ENCODE measurements at regions not wholly inside any gene's neighbourhood (a gene's known extent, or its start where the extent isn't known, plus 50 kb on each side); places are given as distances from the start of the nearest gene placed in this dataset.
"Not testable (repeated sequence)": the region's sequence is repeated elsewhere in the genome, so short reads cannot be mapped to it uniquely, and the experiment has no call there.

GRCh38 chr6:4224067-4224978 is 88.9 kb upstream of the ECI2 start:
- DNase-seq = no peak

- no peak for DNase-seq
Observed at GRCh38 chr6:4220558-4220957, 85.2 kb upstream of the ECI2 start.

- DNase-seq = not testable (repeated sequence)
Observed at GRCh38 chr6:4218619-4219317, 83.4 kb upstream of the ECI2 start.

GRCh38 chr6:4212588-4212987 is 77.2 kb upstream of the ECI2 start:
- DNase-seq = no peak

DNA sequence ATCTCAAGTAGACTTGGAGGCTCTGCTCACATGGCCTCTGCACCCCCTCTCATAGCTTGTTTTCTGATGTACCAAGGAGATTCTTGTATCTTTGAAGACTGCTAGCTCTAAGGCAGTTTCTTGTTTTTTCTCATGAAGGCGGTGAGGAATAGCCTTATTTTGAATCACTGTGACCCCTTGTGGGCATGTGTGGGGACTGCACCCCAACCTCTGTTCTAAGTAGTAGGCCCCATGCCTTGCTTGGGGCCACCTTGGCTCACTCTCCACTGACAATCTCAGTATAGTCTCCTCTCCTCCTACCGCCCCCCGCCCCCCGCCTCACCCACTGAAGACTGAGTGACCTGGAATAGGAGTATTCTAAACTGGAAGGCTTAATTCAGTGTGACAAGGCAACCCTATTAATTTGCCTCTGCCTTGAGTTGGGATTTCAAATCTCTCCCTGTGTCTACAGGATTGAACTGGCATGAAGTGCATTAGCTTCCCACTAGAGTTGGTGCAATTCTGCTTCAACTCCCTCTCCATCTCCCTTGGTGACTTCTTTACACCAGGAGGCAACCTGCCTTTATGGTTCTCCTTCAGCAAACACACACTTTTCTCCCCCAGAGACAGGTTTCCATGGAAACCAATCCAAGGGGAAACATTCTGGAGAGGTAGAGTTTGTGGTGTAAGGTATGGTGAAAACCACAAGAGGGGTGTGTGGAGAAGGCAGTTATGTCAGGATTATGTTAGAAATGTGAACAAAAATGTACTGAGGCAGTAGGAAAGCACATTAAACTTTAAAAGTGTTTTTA is 75.4 kb upstream of the ECI2 start:
- DNase-seq = no peak

DNA sequence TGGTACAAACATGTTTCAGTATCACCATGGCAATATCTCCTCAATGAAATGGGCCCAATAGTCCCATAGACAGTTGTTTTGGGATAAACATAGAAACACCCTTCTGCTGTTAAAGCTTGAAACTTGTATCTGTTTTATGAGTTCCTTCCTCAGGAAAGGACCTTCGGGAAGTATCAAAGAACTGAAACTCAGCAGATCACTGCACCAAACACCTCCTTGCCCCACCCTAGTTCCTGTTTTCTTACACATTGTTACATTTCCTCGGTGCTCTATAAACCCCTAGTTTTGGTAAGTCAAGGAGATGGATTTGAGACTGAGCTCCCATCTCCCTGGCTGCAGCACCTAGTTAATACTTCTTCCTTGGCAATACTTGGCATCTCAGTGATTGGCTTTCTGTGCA is 73.8 kb upstream of the ECI2 start:
- no peak for DNase-seq

DNA sequence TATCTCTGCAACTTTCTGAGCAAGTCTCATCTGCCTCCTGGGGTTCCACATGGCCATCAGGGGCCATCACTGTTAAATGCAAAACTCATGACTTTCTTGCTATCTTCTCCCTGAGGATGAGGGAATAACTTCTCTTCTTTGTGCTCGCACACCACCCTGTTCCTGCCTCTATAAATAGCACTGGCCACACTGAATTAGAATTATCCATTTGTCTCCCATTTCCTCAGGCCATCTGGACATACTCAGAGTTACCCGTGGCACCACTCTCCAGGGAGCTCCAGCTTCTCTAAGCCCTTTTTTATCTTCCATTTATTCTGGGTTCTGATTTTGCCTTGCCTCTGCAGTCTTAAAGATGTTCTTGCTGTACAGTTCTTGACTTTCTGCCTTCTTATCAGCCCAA is 72.8 kb upstream of the ECI2 start:
- no peak for DNase-seq

- not testable (repeated sequence) for DNase-seq
Observed at GRCh38 chr6:4203642-4204417, 68.5 kb upstream of the ECI2 start.

DNA sequence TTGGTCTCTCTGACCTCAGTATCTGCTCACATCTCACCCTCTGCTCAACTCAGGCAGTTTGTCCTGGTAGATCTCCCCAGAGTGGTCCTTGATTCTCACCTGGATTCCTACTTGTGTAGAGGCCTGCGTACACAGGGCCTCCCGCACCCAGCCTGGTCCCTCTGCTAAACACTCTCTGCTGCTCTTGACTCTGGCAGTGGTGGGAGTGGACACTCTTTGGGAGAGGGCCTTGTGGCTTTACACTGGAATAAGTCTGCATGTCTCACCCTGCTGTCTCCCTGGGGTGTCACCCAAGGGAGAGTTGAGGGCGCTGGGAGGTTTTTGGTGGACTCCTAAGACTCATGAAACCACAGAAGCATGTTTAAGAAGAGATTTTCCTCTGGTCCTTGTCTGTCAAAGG is 57.3 kb upstream of the ECI2 start:
- DNase-seq = no peak

- no peak for DNase-seq
Observed at GRCh38 chr6:4192173-4192572, 56.8 kb upstream of the ECI2 start.

- no peak for DNase-seq
Observed at GRCh38 chr6:4191271-4191721, 55.9 kb upstream of the ECI2 start.

DNA sequence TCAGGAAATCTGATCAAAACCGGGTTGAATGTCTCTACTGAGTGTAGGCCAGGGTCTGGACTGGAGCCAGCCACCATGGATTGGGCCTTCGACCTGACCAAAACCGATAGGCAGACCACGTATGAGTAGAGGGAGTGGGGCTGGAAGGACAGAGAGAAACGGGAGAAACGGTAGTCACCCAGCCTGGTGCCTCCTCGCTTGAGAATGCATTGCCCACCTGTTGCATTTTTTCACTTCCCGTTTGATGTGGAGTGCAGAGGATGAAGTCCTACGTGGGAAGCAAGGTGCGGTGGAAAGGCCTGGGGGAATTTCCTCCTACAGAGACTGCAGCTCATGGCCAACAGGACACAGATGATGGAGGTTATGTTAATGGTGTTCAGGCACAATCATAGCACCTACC is 53.9 kb upstream of the ECI2 start:
- DNase-seq = no peak

DNA sequence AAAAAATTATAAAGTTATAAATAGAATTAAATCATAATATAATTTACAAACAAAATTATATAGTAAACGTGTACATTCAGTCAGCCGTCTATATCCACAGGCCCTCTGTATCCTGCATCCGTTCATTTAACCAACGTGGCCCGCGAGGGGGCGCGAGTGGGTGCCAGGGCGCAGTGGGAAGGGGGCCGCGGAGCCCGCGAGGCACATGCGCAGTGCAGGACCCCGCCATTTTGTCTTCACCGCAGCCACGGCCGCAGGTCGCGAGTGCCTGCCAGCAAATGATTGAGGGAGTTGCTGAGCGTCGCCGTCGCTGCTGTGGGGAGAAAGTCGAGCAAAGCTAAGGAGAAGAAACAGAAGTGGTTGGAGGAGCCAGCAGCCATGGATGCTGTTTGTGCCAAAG is 53.4 kb upstream of the ECI2 start:
- DNase-seq = no peak

- no peak for DNase-seq
Observed at GRCh38 chr6:4187480-4187879, 52.1 kb upstream of the ECI2 start.

- DNase-seq = no peak
Observed at GRCh38 chr6:4186385-4186784, 51.0 kb upstream of the ECI2 start.

DNA sequence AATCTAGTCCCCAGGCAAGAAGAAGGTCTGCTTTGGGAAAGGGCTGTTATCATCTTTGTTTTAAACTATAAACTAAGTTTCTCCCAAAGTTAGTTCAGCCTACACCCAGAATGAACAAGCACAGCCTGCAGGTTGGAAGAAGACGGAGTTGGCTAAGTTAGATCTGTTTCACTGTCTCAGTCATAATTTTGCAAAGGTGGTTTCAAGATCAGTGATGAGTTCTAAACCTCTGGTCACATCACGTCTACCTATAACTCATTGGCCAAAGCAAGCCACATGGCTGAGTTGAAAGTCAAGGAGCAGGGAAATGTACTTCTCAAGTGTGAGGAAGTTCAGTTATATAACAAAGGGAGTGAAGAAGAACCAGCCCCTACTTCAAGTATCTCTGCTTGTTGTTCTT is 50.5 kb upstream of the ECI2 start:
- DNase-seq = no peak

- no peak for DNase-seq
Observed at GRCh38 chr6:4185419-4185818, 50.0 kb upstream of the ECI2 start.
